Kidney (tissue), 13 donors: ENCODE measurements at regions not wholly inside any gene's neighbourhood (a gene's known extent, or its start where the extent isn't known, plus 50 kb on each side); places are given as distances from the start of the nearest gene placed in this dataset.
"Not testable (repeated sequence)": the region's sequence is repeated elsewhere in the genome, so short reads cannot be mapped to it uniquely, and the experiment has no call there.

ENCODE experiments used
- DNase-seq, 5 donors: peaks; one replicate each; pipeline ENCODE4 v3.0.0-alpha.2; 2013 to 2020
- FAIRE-seq: peaks from 2 replicates; lab custom pipeline; 2012; peaks lifted over from hg19 to GRCh38; lab: Jason Lieb, UNC
- H3K27ac ChIP-seq, 2 donors: one replicate each; pipeline ENCODE4 v1.7.0; 2013; ENCODE audit warnings: low read depth in 2 of 2, low read length in 2 of 2, inconsistent platforms in 1 of 2
- H3K27me3 ChIP-seq: one replicate; pipeline ENCODE4 v1.7.1; 2013; ENCODE audit warnings: low read length, inconsistent platforms; ENCODE audit not compliant: control insufficient read depth, insufficient read depth
- H3K36me3 ChIP-seq, 3 donors: one replicate each; pipeline versions ENCODE4 v1.7.0 to v1.7.1; 2013; ENCODE audit warnings: low read length in 3 of 3, control low read depth in 1 of 3, inconsistent platforms in 1 of 3; ENCODE audit not compliant: insufficient read depth in 3 of 3, control insufficient read depth in 2 of 3
- H3K4me1 ChIP-seq, 3 donors: one replicate each; pipeline versions ENCODE4 v1.7.0 to v1.7.1; 2013; ENCODE audit warnings: low read length in 3 of 3, inconsistent platforms in 1 of 3, low read depth in 1 of 3; ENCODE audit not compliant: control insufficient read depth in 2 of 3, insufficient read depth in 2 of 3
- H3K4me3 ChIP-seq, 3 donors: one replicate each; pipeline versions ENCODE4 v1.7.0 to v1.8.1; 2013; ENCODE audit warnings: low read length in 3 of 3, control low read depth in 1 of 3, inconsistent platforms in 1 of 3
- H3K9ac ChIP-seq, 3 donors: one replicate each; pipeline versions ENCODE4 v1.7.0 to v1.7.1; 2013; ENCODE audit warnings: low read length in 3 of 3, control low read depth in 1 of 3, inconsistent platforms in 1 of 3
- H3K9me3 ChIP-seq, 3 donors: one replicate each; pipeline versions ENCODE4 v1.7.0 to v1.7.1; 2013; ENCODE audit warnings: low read length in 3 of 3, control low read depth in 1 of 3, inconsistent platforms in 1 of 3; ENCODE audit not compliant: control insufficient read depth in 2 of 3, insufficient read depth in 1 of 3
- intact Hi-C: fragments of 100-400 bp; cut with DNase I; formaldehyde crosslinking; loops from one replicate; pipeline ENCODE4 v1.11.1; 2022
- TF ChIP-seq, protein P1 (sequence below): IDR thresholded peaks from 3 replicates; pipeline ENCODE4 v1.5.1; 2012; ENCODE audit warnings: mild to moderate bottlenecking, moderate library complexity, borderline replicate concordance; ENCODE audit not compliant: insufficient read depth; ENCODE audit errors: extremely low read depth
- donor health status: control.
- donor health status: control.
- donor health status: control.
- donor health status: control.
- donor health status: control.
- donor health status: DM: yes; HTN: yes; CAD: no.
- donor health status: Normal renal cell carcinoma (clear cell type).

DNA sequence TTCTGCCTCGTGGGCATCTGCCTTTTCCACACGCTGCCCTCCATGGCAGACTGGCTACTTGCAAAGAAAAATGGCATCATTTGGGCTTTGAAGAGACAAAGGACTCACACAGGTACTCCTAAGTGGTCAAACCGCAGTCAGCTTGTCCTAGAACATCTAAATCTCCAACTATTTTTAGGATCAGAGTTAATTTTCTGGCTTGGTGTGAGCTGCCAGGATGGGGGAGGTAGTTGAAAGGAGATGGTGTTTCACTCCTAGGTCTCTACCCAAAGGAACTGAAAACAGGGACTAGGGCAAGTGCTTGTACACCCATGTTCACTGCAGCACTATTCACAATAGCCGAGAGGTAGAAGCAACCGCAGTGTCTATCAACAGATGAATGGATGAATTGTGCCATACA is 107.9 kb upstream of the ATL2 start:
- DNase-seq: no peak
- H3K27ac ChIP-seq: no peak overlapping the region
- no peak overlapping the region for H3K4me3 ChIP-seq
- no peaks in the 10 kb centered on the region for H3K27me3 ChIP-seq
- no peak overlapping the region for H3K9ac ChIP-seq
- TF ChIP-seq, protein P1, sequence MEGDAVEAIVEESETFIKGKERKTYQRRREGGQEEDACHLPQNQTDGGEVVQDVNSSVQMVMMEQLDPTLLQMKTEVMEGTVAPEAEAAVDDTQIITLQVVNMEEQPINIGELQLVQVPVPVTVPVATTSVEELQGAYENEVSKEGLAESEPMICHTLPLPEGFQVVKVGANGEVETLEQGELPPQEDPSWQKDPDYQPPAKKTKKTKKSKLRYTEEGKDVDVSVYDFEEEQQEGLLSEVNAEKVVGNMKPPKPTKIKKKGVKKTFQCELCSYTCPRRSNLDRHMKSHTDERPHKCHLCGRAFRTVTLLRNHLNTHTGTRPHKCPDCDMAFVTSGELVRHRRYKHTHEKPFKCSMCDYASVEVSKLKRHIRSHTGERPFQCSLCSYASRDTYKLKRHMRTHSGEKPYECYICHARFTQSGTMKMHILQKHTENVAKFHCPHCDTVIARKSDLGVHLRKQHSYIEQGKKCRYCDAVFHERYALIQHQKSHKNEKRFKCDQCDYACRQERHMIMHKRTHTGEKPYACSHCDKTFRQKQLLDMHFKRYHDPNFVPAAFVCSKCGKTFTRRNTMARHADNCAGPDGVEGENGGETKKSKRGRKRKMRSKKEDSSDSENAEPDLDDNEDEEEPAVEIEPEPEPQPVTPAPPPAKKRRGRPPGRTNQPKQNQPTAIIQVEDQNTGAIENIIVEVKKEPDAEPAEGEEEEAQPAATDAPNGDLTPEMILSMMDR: no peak
- H3K9me3 ChIP-seq: peaks cover 0 to 8% (median 0%) of the 10 kb centered on the region in 3 donors
- FAIRE-seq: no peak
- H3K4me1 ChIP-seq: no peaks in the 10 kb centered on the region
- H3K36me3 ChIP-seq: no peaks in the 10 kb centered on the region
- intact Hi-C loops: no loop called here

DNA sequence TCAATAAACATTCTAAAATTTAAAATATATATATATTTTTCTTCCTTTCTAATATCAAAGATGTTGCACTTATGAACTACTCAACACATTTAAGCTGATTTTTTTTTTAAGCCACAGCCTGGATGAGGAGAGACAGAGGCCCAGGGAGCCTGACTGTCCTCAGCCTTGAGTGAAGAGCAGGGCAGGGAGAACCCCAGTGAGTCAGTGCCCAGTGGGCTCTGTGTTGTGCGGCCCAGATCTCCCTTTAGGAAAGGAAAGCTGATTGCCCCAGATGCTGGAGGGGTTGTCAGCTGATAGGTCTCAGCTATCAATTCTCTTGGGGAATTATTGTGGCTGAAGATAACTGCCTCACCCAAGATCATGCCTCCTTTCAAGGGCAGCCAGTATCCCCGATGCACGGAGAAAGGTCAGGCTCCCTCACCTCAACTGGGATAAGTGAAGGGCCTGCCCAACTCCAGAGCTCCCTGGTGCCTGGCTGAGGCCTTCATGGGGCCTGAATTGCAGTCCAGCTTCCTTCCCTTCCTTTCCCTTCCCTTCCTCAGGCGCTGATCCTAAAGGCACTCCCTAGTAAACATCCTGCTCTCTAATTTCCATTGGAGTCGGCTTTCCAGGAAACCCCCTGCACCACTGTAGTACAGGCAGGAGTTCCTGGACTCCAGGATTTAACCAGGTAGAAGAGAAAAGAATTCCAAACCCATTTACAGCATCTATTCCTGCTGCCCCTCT is 106.9 kb upstream of the ATL2 start:
- DNase-seq (no peak), FAIRE-seq (no peak)
- H3K27me3 ChIP-seq: no peaks in the 10 kb centered on the region
- TF ChIP-seq, protein P1: no peak
- no peak overlapping the region for H3K27ac ChIP-seq
- no peaks in the 10 kb centered on the region for H3K4me1 ChIP-seq
- H3K9ac ChIP-seq: no peak overlapping the region
- intact Hi-C loops: no loop called here
- H3K36me3 ChIP-seq: no peaks in the 10 kb centered on the region
- peaks cover 0 to 8% (median 0%) of the 10 kb centered on the region in 3 donors for H3K9me3 ChIP-seq
- no peak overlapping the region for H3K4me3 ChIP-seq

DNA sequence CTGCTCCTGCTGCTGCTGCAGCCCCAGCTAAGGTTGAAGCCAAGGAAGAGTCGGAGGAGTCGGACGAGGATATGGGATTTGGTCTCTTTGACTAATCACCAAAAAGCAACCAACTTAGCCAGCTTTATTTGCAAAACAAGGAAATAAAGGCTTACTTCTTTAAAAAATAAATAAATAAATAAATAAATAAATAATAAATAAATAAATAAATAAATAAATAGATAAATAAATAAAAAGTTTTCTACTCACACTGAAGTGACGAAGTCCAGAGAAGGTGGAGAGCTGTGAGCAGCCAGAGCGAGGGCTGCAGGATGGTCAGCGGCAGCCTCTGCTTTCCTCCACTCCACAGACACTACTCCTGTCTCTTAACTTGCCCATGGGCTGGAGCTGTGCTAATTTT is 105.6 kb upstream of the ATL2 start:
- H3K27me3 ChIP-seq, H3K9me3 ChIP-seq, H3K9ac ChIP-seq, H3K4me1 ChIP-seq, DNase-seq, intact Hi-C loops, H3K36me3 ChIP-seq, FAIRE-seq, H3K27ac ChIP-seq, H3K4me3 ChIP-seq: not testable (repeated sequence)

DNA sequence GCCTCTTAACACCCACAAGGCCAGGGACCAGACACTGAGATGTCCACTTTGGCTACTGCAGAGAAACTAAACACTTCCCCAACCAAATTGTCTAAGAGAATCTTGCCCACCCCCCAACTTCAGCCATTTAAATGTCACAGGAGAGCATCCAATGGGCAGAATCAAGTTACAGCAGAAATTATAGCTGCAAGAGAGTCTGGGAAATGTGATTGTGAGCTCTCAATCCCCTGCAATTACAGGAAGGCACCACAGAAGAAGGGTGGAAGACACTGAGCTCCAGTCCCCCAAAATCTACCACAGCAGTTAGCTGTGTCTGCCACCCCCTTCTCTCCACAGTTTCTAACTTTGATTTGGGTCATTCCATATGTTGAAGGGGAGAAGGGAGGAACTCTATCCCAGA is 103.5 kb upstream of the ATL2 start:
- DNase-seq: no peak

More for the DNA sequence above, 103.5 kb upstream of the ATL2 start:
- Histone ChIP-seq H3K4me3 (no peak overlapping the region), H3K9me3 (peaks cover 0 to 8% (median 0%) of the 10 kb centered on the region in 3 donors), H3K4me1 (no peaks in the 10 kb centered on the region), H3K27me3 (no peaks in the 10 kb centered on the region), H3K9ac (no peak overlapping the region), H3K36me3 (no peaks in the 10 kb centered on the region), H3K27ac (no peak overlapping the region)
- intact Hi-C loops: no loop called here
- no peak for FAIRE-seq
- TF ChIP-seq, protein P1: no peak
